HAP-1 (cell line): ENCODE measurements at regions not wholly inside any gene's neighbourhood (a gene's known extent, or its start where the extent isn't known, plus 50 kb on each side); places are given as distances from the start of the nearest gene placed in this dataset.

ENCODE experiments used
- DNase-seq, 2 experiments: peaks; one replicate each; pipeline ENCODE4 v3.0.0-alpha.2; 2016 to 2020; ENCODE audit warnings: low spot score in 2 of 2
- H3K27me3 ChIP-seq: fragments of 250-450 bp; sonication (Bioruptor Pico); 2 replicates; pipeline ENCODE4 v1.5.1; 2020; ENCODE audit warnings: low read depth, mild to moderate bottlenecking, moderate library complexity
- H3K36me3 ChIP-seq: fragments of 250-450 bp; sonication (Bioruptor Pico); replicated peaks from 2 replicates; pipeline ENCODE4 v1.5.1; 2020; ENCODE audit warnings: mild to moderate bottlenecking
- H3K4me1 ChIP-seq: fragments of 250-450 bp; sonication (Bioruptor Pico); 2 replicates; pipeline ENCODE4 v1.5.1; 2020; ENCODE audit warnings: mild to moderate bottlenecking
- H3K4me3 ChIP-seq: fragments of 250-450 bp; sonication (Bioruptor Pico); 2 replicates; pipeline ENCODE4 v1.5.1; 2020; ENCODE audit warnings: mild to moderate bottlenecking, moderate library complexity
- H3K9me3 ChIP-seq: fragments of 250-450 bp; sonication (Bioruptor Pico); 2 replicates; pipeline ENCODE4 v1.5.1; 2020; ENCODE audit warnings: mild to moderate bottlenecking, moderate library complexity
- in situ Hi-C: fragments of 300-500 bp; cut with MboI; formaldehyde crosslinking; loops from 3 replicates; pipeline ENCODE4 v1.14.3; 2020; ENCODE audit warnings: low sequenced_read_pairs, inconsistent platforms, mixed read lengths

GRCh38 chr13:33963134-33963533, 145.2 kb downstream of the RFC3 start:
- H3K36me3 ChIP-seq: no peaks in the 10 kb centered on the region
- in situ Hi-C loops: no loop called here
- no peak overlapping the region for H3K4me3 ChIP-seq
- H3K4me1 ChIP-seq: no peaks in the 10 kb centered on the region
- no peak for DNase-seq
- H3K9me3 ChIP-seq: no peaks in the 10 kb centered on the region
- no peaks in the 10 kb centered on the region for H3K27me3 ChIP-seq

GRCh38 chr13:33963895-33964294, 145.9 kb downstream of the RFC3 start:
- no peaks in the 10 kb centered on the region for H3K27me3 ChIP-seq
- no peaks in the 10 kb centered on the region for H3K4me1 ChIP-seq
- H3K9me3 ChIP-seq: no peaks in the 10 kb centered on the region
- in situ Hi-C loops: no loop called here
- no peak for DNase-seq
- no peaks in the 10 kb centered on the region for H3K36me3 ChIP-seq
- H3K4me3 ChIP-seq: no peak overlapping the region

DNA sequence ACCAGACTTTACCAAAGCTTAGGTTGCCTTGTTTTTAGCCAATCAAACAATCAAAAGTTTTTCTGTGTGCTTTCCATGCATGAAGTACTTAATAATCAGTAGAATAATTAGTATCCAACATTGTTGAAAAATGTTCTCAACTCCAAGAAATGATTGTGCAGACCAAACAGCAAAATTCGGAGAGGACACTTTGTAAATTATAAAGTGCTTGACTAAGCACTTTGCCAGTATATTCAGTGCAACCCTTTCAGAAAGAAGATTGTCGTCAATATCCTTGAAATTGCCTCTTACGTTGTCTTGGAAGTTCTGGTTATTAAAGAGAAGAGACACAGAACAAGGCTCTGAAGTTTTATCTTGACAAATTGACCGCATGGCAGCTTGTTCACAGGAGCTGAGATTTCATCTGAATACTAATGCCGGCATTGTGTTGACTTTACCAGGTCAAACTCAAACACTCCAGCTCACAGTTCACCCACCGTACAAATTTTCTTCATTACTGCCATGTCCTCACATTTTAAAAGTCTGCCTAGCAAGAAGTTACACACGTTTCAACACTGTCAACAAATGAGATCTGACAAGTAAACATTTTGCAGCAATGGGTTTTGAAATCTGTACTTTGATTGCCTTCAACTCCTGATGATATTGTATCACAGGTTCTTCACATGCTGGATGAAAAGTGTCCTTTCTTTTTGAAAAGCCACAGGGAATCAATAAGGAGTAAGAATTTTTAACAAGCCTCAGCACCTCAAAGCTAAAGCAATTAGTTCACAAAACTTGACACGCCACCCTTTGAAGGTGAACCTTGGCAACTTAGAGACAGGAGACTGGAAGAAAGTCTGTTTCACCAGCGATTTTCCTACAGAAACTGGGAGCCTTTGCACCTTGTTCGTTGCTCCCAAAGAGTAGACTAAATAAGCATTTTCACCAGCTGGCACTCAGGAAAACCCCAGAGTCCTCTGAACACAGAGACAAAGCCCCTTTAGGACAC, 150.9 kb downstream of the RFC3 start:
- Histone ChIP-seq H3K4me3 (no peak overlapping the region), H3K27me3 (no peaks in the 10 kb centered on the region), H3K4me1 (no peaks in the 10 kb centered on the region), H3K36me3 (no peaks in the 10 kb centered on the region), H3K9me3 (no peaks in the 10 kb centered on the region)
- in situ Hi-C loops: no loop called here
- no peak for DNase-seq

- no peak for DNase-seq
- Histone ChIP-seq H3K27me3 (no peaks in the 10 kb centered on the region), H3K9me3 (no peaks in the 10 kb centered on the region), H3K4me3 (no peak overlapping the region), H3K4me1 (no peaks in the 10 kb centered on the region), H3K36me3 (0 out of 2 replicates have a peak, but pooled peaks cover 1% of the 10 kb centered on the region)
- in situ Hi-C loops: no loop called here
Observed at GRCh38 chr13:33970746-33971561, 153.0 kb downstream of the RFC3 start.

DNA sequence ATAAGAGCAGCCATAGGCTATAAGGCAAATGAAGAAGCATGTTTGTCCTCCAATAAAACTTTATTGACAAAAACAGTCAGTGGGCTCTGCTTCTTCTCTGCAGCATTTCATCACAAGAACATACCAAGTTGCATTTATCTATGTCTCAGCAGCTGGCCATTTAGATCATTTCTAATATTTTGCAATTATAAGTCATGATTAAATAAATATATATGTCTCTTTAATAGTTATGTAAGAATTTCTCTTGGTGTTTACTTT, 153.5 kb downstream of the RFC3 start:
- in situ Hi-C loops: no loop called here
- DNase-seq: no peak

DNA sequence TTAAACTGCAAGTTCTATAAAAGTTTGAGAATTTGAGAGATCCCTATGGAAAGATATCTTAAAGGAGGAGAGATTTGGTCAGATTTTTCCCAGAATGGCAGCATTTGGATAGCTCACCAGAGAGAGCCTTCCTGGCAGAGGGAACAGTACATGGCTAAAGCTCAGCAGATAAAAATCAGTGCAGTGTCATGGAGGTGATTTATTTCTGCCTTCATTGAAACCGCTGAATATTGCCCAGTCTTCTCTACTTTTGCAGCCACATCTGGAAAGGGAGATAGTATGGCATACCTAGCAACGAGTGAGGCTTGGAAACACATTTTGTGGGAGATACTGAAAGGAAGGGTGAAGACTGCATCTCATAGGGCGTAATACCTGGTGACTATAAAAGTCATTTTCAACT, 155.2 kb downstream of the RFC3 start:
- no peak for DNase-seq
- Histone ChIP-seq H3K36me3 (0 out of 2 replicates have a peak, but pooled peaks cover 2% of the 10 kb centered on the region), H3K4me3 (no peak overlapping the region), H3K4me1 (no peaks in the 10 kb centered on the region), H3K9me3 (no peaks in the 10 kb centered on the region), H3K27me3 (no peaks in the 10 kb centered on the region)
- in situ Hi-C loops: no loop called here

More for the DNA sequence above, 153.5 kb downstream of the RFC3 start:
- Histone ChIP-seq H3K9me3 (no peaks in the 10 kb centered on the region), H3K36me3 (0 out of 2 replicates have a peak, but pooled peaks cover 2% of the 10 kb centered on the region), H3K27me3 (no peaks in the 10 kb centered on the region), H3K4me1 (no peaks in the 10 kb centered on the region), H3K4me3 (no peak overlapping the region)

DNA sequence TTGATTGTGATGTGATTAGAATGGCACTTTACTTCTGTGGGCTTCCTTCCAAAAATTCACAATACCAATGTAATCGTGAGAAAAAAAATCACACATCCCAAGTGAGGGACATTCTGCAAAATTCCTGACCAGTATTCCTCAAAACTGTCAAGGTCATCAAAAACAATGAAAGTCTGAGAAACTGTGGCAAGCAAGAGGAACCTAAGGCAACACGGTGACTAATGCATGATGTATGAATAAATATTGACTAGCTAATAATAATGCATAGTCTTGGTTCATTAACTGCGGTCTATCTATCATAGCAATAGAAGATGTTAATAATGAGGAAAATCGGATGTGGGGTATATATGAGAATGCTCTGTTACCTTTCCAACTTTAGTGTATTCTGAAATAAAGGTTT, 159.0 kb downstream of the RFC3 start:
- Histone ChIP-seq H3K9me3 (no peaks in the 10 kb centered on the region), H3K4me3 (no peak overlapping the region), H3K36me3 (0 out of 2 replicates have a peak, but pooled peaks cover 2% of the 10 kb centered on the region), H3K27me3 (no peaks in the 10 kb centered on the region), H3K4me1 (no peaks in the 10 kb centered on the region)
- in situ Hi-C loops: no loop called here
- no peak for DNase-seq

- Histone ChIP-seq H3K9me3 (no peaks in the 10 kb centered on the region), H3K27me3 (no peaks in the 10 kb centered on the region), H3K4me3 (no peak overlapping the region), H3K36me3 (0 out of 2 replicates have a peak, but pooled peaks cover 2% of the 10 kb centered on the region), H3K4me1 (no peaks in the 10 kb centered on the region)
- in situ Hi-C loops: no loop called here
- DNase-seq: no peak
Observed at GRCh38 chr13:33978653-33979052, 160.7 kb downstream of the RFC3 start.

GRCh38 chr13:33992881-33993336, 175.0 kb downstream of the RFC3 start:
- no peak overlapping the region for H3K4me3 ChIP-seq
- H3K4me1 ChIP-seq: no peaks in the 10 kb centered on the region
- H3K9me3 ChIP-seq: no peaks in the 10 kb centered on the region
- in situ Hi-C loops: no loop called here
- no peaks in the 10 kb centered on the region for H3K36me3 ChIP-seq
- no peak for DNase-seq
- no peaks in the 10 kb centered on the region for H3K27me3 ChIP-seq

DNA sequence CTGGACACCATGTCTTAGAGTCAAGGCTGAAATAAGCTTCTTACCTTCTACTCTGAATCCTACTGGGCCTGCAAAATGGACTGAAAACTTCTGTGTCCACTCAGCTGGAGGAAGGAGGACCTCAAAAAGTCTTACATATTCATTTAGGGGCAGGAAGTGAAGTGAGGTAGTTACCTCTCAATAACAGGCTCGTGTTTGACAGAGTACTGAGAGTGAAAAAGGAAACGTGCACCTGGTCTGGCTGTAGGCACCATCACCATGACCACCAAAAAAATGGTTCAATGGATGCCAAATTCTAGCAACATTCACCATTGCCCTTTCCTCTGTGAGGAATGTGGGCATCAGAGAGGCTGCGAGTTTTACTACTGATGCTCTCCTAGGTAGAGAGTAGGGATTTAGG, 176.2 kb downstream of the RFC3 start:
- Histone ChIP-seq H3K4me3 (no peak overlapping the region), H3K9me3 (no peaks in the 10 kb centered on the region), H3K4me1 (no peaks in the 10 kb centered on the region), H3K27me3 (no peaks in the 10 kb centered on the region), H3K36me3 (no peaks in the 10 kb centered on the region)
- DNase-seq: no peak
- in situ Hi-C loops: no loop called here

- in situ Hi-C loops: no loop called here
- no peaks in the 10 kb centered on the region for H3K4me1 ChIP-seq
- DNase-seq: no peak
- H3K36me3 ChIP-seq: no peaks in the 10 kb centered on the region
- H3K4me3 ChIP-seq: no peak overlapping the region
- H3K27me3 ChIP-seq: no peaks in the 10 kb centered on the region
- no peaks in the 10 kb centered on the region for H3K9me3 ChIP-seq
Observed at GRCh38 chr13:33994826-33995502, 177.0 kb downstream of the RFC3 start.

DNA sequence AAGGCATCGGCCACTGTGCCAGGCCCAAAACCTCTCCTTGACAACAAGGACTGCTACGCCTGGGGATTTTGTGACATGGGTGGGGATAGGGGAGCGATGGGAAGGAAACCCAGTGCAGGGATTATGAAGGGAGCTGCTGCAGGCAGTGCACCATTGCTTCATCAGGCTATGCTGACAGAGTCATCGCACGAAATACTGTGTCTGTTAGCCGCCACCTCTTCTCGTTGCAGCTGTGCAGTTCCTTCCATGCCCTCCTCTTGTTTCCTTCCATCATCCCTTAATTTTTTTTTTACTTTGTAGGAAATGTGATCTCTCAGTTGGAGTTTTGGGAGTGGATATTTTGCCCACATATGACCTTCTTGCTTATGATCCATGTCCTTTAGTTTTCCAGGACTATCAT, 178.7 kb downstream of the RFC3 start:
- Histone ChIP-seq H3K4me1 (no peaks in the 10 kb centered on the region), H3K4me3 (no peak overlapping the region), H3K36me3 (no peaks in the 10 kb centered on the region), H3K27me3 (no peaks in the 10 kb centered on the region), H3K9me3 (no peaks in the 10 kb centered on the region)
- in situ Hi-C loops: no loop called here
- DNase-seq: no peak

DNA sequence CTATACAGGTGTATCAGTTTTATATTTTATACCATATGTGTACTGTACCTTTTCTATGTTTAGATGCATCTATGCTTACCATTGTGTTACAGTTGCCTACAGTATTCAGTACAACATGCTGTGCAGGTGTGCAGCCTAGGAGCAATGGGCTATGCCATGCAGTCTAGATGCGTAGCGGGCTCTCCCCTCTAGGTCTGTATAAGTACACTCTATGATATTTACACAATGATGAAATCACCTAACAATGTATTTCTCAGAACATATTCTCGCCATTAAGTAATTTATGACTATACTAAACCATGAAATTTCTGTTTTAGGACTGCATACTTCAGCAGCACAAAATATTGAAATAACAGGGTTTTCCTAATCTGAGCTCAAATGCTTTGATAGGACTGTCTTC, 179.6 kb downstream of the RFC3 start:
- Histone ChIP-seq H3K4me1 (no peaks in the 10 kb centered on the region), H3K9me3 (no peaks in the 10 kb centered on the region), H3K4me3 (no peak overlapping the region), H3K36me3 (no peaks in the 10 kb centered on the region), H3K27me3 (no peaks in the 10 kb centered on the region)
- in situ Hi-C loops: no loop called here
- no peak for DNase-seq
